Stimulated activated naive CD4-positive, alpha-beta T cell (primary cell): ENCODE measurements at regions not wholly inside any gene's neighbourhood (a gene's known extent, or its start where the extent isn't known, plus 50 kb on each side); places are given as distances from the start of the nearest gene placed in this dataset.

ENCODE experiments used
- DNase-seq, 6 experiments: peaks; one replicate each; lab custom pipeline; 2025; lab: John Stamatoyannopoulos, UW

DNA sequence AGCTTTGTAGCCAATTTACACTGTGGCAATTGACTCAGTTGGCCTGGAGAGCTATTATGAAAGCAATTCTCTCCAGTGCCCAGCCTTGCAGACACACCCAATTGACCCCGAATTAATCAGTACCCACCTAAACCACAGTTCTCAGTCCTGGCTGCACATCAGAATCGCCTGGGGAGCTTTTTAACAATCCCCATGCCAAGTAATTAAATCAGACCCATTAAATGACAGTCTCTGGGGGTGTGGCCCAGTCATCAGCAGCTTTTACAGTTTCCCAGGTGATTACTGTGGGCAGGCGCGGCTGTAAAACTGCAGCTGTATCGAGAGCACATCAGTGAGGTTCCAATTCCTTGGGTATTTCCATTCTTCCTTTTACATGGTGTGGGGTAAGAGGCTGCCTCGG lies 460.9 kb upstream of the FAT1 start:
- DNase-seq = no peak

DNA sequence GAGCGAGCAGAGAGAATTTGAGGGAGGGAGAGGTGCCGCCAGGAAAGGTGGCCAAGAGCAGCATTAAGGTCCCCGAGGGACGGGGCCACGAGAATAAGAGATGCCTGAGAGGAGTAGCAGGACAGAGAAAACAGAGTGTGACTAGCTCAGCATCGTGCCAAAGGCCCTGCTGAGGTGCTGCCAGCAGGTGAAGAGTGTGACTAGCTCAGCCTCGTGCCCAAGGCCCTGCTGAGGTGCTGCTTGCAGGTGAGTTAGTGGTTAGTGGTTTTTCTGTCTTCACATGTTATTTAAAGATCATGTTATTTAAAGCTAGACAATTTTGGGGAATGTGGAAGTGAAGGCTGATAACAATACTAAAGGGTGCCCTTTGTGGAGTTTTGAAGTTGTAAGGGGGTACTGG lies 464.5 kb upstream of the FAT1 start:
- DNase-seq = no peak

DNA sequence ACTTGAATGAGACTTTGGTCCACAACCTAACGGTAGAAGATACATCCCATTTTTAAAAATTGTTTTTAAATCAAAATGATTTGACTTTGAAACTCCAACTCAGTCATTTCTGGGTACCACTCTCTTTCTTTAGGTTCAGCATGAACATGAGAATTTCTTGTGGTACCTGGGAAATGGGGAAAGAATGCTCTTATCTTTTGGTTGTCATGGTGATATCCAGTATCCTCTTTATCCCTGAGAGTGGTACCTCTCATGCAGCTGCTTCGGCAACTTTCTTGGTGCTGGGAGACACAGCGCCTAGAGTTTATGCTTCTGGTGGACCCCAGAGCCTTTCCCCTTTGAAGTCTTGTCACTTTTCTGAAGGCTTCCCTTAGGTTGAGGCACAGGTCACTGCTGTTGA lies 465.1 kb upstream of the FAT1 start:
- DNase-seq = no peak

GRCh38 chr4:187190390-187190789 lies 466.7 kb upstream of the FAT1 start:
- no peak for DNase-seq

GRCh38 chr4:187191676-187192075 lies 468.0 kb upstream of the FAT1 start:
- no peak for DNase-seq

- DNase-seq = no peak
Observed at GRCh38 chr4:187192266-187192665, 468.6 kb upstream of the FAT1 start.

GRCh38 chr4:187193141-187193540 lies 469.5 kb upstream of the FAT1 start:
- DNase-seq = no peak

DNA sequence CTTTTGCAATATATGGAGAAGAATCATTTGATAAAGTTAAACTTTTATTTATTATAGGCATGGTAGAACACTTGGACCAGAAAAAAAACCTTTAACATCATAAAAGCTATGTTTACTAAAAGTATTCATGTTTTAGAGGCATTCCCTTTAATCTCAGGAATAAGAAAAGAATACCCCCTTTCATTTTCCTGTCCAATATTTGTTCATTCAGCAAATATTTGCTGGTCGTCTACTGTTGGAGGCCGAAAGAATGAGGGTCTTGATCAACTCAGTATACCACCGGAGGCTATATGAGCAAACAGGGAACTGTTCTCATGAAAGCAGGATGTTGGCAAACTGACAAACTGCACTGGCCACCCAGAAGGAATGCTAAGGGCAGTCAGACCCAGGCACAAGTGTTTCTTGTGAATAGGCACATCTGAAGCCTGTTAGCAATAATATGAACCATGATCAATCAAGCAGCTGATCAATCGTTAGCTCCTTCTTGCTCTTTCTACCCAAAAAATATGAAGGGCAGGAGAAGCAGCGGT lies 480.8 kb upstream of the FAT1 start:
- no peak for DNase-seq

GRCh38 chr4:187207931-187208330 lies 484.3 kb upstream of the FAT1 start:
- DNase-seq = no peak

DNA sequence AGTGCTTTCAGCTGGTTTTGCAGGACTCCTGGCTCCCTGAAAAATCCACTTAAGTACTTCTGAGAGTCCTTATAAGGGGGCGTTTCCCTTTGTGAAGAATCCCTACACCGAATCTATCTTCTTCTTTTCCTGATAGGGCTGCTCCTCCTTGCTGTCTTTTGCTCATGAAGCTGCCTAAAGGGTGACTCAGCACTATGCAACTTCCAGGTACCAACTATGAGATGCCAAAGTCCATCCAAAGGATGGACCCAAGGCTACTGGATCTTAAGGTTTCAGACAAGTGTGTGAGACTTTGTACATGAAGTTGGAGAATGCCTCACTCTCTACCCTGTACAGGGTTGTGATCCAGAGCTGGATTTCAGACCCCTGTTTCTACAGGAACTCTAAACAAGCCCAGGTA lies 485.0 kb upstream of the FAT1 start:
- DNase-seq = no peak

DNA sequence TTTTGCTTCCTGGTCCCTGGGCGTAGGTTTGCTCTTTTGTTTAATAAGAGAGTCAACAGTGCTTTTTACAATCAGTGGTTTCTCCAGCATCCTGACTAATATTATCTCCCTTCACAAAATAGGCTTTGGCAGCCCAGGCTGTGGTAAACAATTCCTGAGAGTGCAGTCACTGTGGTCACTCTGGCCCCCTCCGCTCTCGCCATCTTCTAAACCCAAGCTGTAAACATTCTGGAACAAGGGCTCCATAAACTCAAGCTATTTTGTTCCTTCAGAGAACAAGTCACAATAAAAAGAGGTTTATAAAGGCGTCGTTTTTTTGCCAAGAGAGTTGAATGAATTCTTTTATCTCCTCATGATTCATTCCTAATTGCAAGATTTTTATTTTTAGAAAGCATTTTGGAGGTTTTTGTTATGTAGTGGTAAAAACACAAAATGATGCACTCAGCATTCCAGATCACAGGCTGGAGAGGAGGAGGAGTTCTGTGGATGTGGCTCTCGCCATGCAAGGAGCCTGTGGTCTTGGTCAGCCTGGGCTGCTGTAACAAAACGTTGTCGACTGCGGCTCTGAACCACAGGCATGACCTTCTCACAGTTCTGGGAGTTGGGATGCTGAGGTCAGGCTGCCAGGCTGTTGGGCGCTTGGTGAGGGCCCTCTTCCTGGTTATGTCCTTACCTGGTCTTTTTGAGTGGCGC lies 486.4 kb upstream of the FAT1 start:
- no peak for DNase-seq

DNA sequence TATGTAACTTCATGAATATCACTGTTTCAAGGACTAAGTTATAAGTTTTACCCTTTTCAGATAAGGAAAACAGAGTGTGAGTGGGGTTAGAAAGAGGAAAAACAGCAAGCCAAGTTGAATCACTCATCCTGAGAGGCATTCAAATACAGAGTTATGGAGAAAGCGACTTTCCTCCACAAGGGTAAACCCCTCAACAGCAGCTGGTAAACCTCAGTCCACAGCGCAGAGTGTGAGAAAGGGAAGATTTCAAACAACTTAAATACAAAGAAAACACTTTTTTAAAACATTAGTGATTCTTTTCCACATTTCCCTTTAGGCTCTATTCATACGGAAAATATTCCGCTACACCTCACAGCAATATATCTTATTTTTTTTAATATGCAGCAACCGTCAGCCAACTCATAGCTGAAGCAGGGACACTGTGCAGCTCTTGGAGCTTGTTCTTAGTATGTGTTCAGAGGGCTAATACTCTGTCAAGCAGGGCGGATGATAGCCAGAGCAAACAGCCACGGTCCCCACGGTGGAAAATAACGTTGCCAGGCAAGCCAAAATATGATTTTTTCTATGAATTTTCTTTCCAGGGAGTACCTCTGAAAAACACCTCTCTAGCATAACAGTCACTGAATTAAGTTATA lies 488.9 kb upstream of the FAT1 start:
- no peak for DNase-seq

DNA sequence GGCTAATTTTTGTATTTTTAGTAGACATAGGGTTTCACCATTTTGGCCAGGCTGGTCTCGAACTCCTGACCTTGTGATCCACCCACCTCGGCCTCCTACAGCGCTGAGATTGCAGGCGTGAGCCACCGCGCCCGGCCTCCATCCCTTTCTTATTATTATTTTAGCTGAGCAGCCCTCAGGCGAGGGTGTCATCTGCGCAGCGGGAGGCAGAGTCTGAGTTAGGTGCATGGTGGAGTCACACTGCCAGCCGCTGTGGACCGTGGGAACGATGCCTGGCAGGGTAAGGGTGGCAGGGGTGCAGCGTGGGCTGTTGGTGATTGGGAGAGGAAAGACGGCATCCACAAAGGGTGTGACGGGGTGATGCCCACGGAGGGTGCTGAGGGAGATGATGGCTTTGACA lies 491.8 kb upstream of the FAT1 start:
- no peak for DNase-seq

GRCh38 chr4:187218705-187219245 lies 495.1 kb upstream of the FAT1 start:
- DNase-seq = no peak

GRCh38 chr4:187224560-187224959 lies 500.9 kb upstream of the FAT1 start:
- DNase-seq = no peak

GRCh38 chr4:187227907-187228704 lies 504.4 kb upstream of the FAT1 start:
- no peak for DNase-seq

DNA sequence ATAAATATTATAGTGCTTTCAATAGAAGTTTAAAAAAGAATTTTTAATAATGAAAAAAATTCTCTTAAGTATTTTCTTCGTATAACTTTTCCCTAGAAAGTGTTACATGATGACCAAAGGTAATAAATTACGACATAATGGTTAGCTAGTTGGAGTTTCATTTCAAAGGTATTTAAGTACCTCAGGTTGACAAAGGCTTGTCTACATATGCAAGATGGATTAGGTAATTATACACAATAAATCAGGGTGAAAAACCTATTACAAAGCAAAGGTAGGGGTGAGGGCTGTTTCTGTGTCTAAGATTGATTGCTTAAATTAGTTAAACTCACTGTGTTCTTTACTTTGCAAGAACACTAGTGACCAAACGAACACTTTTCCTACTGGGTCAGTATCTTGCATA lies 508.5 kb upstream of the FAT1 start:
- DNase-seq = no peak

DNA sequence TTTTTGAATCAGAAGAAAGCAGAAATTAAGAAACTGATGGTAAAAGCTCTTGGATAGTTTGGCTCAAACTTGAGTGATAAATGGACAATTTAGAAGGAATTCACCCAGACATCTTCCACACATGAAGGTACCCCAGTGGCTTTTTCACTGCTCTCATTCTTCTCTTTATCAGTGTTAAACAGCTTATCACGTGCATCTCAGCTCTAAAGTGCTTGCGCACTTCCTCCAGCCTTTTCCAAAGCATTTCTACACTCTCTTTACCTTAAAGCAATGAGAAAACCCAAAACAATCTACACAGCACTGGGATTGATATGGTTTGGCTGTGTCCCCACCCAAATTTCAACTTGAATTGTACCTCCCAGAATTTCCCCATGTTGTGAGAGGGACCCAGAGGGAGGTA lies 509.1 kb upstream of the FAT1 start:
- DNase-seq = no peak

- no peak for DNase-seq
Observed at GRCh38 chr4:187235456-187236170, 512.0 kb upstream of the FAT1 start.

- no peak for DNase-seq
Observed at GRCh38 chr4:187236209-187236890, 512.7 kb upstream of the FAT1 start.

GRCh38 chr4:187238646-187239045 lies 515.0 kb upstream of the FAT1 start:
- no peak for DNase-seq
